ENCODE measurements at regions not wholly inside any gene's neighbourhood (a gene's known extent, or its start where the extent isn't known, plus 50 kb on each side); places are given as distances from the start of the nearest gene placed in this dataset.

DNA sequence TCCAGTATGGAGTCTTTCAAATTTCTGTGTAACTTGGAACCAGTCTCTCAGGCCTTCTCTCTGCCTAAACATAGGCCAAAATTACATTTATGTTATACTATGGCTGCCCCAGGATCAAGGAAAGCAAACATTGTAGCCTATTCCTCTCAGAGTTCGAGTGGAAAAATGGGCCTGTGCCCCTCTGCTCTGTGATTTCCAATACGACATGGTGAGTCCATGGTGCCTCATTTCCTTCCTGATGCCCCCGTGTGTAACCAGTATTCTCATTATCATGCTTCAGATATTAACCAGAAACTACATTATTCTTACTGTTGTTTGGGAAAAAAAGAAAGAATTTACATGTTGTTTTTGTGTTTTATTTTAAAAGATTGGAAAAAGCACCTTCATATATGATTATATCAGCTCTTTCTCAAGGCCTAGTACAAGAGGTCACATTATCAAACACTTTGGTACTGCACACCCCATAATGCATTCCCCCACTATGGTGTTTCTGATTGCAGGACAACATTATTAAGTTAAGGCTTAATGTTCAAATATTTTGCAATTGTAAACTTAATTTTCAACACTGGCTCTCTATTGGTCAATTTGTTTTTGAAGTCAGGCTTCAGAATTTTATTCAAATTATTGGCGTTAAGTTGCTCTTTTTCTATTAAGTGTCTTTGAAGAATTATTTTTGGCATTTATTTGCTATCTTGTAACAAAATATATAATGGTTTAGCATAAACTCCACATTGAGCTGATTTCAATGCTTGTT lies 151.8 kb upstream of the SLC27A6 start:
- ChIA-PET CTCF (ENCODE audit: low intra/inter-chr PET ratio, low total read pairs) (no interaction called here), POLR2A (no interaction called here)
- in situ Hi-C loops (cut with HindIII; ENCODE audit: extremely low pct_ligation_motif_present, low pct_unique_long_range_greater_than_20kb) (no loop called here), intact Hi-C loops (cut with micrococcal nuclease; ENCODE audit: unreplicated experiment) (no loop called here)
- no peaks in the 10 kb centered on the region for H3K4me1 ChIP-seq (ENCODE audit: insufficient read depth, low read length)
- no peaks in the 10 kb centered on the region for H3K27me3 ChIP-seq (ENCODE audit: control insufficient read depth in 1 of 2, insufficient read depth in 2 of 2, low read length in 2 of 2)
- WGBS (ENCODE audit: low lambda C conversion rate), result 2% methylated on average over 4 of the region's 4 CpGs
- no peak overlapping the region for H2AFZ ChIP-seq (ENCODE audit: low read length)
- TF ChIP-seq NCOR1 (IDR thresholded peaks at IDR 0.05; ENCODE audit: borderline replicate concordance, low read length) (no peak), MYNN (CRISPR knock-in tag; IDR thresholded peaks at IDR 0.05; ENCODE audit: low read depth) (no peak), ZNF10 (CRISPR knock-in tag; IDR thresholded peaks at IDR 0.05; ENCODE audit: borderline replicate concordance, low read depth) (no peak), PITX1 (CRISPR knock-in tag; IDR thresholded peaks at IDR 0.05) (no peak), ZNF121 (CRISPR knock-in tag; IDR thresholded peaks at IDR 0.05) (no peak), RFX3 (CRISPR knock-in tag; IDR thresholded peaks at IDR 0.05) (no peak), SP5 (CRISPR knock-in tag; IDR thresholded peaks at IDR 0.05; ENCODE audit: borderline replicate concordance, low read depth) (no peak), ZNF572 (CRISPR knock-in tag; IDR thresholded peaks at IDR 0.05) (no peak)
- TF ChIP-seq, protein P1, sequence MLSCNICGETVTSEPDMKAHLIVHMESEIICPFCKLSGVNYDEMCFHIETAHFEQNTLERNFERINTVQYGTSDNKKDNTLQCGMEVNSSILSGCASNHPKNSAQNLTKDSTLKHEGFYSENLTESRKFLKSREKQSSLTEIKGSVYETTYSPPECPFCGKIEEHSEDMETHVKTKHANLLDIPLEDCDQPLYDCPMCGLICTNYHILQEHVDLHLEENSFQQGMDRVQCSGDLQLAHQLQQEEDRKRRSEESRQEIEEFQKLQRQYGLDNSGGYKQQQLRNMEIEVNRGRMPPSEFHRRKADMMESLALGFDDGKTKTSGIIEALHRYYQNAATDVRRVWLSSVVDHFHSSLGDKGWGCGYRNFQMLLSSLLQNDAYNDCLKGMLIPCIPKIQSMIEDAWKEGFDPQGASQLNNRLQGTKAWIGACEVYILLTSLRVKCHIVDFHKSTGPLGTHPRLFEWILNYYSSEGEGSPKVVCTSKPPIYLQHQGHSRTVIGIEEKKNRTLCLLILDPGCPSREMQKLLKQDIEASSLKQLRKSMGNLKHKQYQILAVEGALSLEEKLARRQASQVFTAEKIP (CRISPR knock-in tag; IDR thresholded peaks at IDR 0.05; ENCODE audit: borderline replicate concordance), result no peak
- TF ChIP-seq, protein P2, sequence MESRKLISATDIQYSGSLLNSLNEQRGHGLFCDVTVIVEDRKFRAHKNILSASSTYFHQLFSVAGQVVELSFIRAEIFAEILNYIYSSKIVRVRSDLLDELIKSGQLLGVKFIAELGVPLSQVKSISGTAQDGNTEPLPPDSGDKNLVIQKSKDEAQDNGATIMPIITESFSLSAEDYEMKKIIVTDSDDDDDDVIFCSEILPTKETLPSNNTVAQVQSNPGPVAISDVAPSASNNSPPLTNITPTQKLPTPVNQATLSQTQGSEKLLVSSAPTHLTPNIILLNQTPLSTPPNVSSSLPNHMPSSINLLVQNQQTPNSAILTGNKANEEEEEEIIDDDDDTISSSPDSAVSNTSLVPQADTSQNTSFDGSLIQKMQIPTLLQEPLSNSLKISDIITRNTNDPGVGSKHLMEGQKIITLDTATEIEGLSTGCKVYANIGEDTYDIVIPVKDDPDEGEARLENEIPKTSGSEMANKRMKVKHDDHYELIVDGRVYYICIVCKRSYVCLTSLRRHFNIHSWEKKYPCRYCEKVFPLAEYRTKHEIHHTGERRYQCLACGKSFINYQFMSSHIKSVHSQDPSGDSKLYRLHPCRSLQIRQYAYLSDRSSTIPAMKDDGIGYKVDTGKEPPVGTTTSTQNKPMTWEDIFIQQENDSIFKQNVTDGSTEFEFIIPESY (CRISPR knock-in tag; IDR thresholded peaks at IDR 0.05), result no peak
- TF ChIP-seq, protein P3, sequence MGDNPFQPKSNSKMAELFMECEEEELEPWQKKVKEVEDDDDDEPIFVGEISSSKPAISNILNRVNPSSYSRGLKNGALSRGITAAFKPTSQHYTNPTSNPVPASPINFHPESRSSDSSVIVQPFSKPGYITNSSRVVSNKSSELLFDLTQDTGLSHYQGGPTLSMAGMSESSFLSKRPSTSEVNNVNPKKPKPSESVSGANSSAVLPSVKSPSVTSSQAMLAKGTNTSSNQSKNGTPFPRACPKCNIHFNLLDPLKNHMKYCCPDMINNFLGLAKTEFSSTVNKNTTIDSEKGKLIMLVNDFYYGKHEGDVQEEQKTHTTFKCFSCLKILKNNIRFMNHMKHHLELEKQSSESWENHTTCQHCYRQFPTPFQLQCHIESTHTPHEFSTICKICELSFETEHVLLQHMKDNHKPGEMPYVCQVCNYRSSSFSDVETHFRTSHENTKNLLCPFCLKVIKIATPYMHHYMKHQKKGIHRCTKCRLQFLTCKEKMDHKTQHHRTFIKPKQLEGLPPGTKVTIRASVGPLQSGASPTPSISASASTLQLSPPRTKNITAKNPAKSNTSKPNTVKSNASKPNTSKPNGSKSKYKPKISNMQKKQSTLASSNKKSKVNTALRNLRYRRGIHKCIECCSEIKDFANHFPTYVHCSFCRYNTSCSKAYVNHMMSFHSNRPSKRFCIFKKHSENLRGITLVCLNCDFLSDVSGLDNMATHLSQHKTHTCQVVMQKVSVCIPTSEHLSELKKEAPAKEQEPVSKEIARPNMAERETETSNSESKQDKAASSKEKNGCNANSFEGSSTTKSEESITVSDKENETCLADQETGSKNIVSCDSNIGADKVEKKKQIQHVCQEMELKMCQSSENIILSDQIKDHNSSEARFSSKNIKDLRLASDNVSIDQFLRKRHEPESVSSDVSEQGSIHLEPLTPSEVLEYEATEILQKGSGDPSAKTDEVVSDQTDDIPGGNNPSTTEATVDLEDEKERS (CRISPR knock-in tag; IDR thresholded peaks at IDR 0.05), result no peak
- TF ChIP-seq, protein P4, sequence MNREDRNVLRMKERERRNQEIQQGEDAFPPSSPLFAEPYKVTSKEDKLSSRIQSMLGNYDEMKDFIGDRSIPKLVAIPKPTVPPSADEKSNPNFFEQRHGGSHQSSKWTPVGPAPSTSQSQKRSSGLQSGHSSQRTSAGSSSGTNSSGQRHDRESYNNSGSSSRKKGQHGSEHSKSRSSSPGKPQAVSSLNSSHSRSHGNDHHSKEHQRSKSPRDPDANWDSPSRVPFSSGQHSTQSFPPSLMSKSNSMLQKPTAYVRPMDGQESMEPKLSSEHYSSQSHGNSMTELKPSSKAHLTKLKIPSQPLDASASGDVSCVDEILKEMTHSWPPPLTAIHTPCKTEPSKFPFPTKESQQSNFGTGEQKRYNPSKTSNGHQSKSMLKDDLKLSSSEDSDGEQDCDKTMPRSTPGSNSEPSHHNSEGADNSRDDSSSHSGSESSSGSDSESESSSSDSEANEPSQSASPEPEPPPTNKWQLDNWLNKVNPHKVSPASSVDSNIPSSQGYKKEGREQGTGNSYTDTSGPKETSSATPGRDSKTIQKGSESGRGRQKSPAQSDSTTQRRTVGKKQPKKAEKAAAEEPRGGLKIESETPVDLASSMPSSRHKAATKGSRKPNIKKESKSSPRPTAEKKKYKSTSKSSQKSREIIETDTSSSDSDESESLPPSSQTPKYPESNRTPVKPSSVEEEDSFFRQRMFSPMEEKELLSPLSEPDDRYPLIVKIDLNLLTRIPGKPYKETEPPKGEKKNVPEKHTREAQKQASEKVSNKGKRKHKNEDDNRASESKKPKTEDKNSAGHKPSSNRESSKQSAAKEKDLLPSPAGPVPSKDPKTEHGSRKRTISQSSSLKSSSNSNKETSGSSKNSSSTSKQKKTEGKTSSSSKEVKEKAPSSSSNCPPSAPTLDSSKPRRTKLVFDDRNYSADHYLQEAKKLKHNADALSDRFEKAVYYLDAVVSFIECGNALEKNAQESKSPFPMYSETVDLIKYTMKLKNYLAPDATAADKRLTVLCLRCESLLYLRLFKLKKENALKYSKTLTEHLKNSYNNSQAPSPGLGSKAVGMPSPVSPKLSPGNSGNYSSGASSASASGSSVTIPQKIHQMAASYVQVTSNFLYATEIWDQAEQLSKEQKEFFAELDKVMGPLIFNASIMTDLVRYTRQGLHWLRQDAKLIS (CRISPR knock-in tag; IDR thresholded peaks at IDR 0.05), result no peak
- no peaks in the 10 kb centered on the region for H3K79me2 ChIP-seq (ENCODE audit: insufficient read depth, low read length)
- H4K20me1 ChIP-seq (ENCODE audit: insufficient read depth, low read length), result no peaks in the 10 kb centered on the region
- no peak overlapping the region for H3K4me2 ChIP-seq (ENCODE audit: low read depth, low read length)
- no peak for DNase-seq (ENCODE audit: low spot score)
- no TSS peak for BruUV-seq (replicated peaks)
- H3K4me3 ChIP-seq (replicated peaks in 1 of 3; ENCODE audit: insufficient read depth in 1 of 3, low read depth in 2 of 3, low read length in 3 of 3), result no peak overlapping the region
- H3K36me3 ChIP-seq (replicated peaks in 1 of 2; ENCODE audit: control insufficient read depth in 1 of 2, insufficient read depth in 2 of 2, low read length in 2 of 2), result no peaks in the 10 kb centered on the region
- FAIRE-seq, result no peak
- ATAC-seq, result no peak
- no peak overlapping the region for H3K27ac ChIP-seq (ENCODE audit: extremely low read length, insufficient read depth, low read length)
- H3K9me3 ChIP-seq (ENCODE audit: low read length), result peaks cover 23% of the 10 kb centered on the region
- H3K9ac ChIP-seq (ENCODE audit: insufficient read depth, low read depth, low read length), result no peak overlapping the region

All from HepG2 (cell line).